ENCODE measurements at regions not wholly inside any gene's neighbourhood (a gene's known extent, or its start where the extent isn't known, plus 50 kb on each side); places are given as distances from the start of the nearest gene placed in this dataset.

DNA sequence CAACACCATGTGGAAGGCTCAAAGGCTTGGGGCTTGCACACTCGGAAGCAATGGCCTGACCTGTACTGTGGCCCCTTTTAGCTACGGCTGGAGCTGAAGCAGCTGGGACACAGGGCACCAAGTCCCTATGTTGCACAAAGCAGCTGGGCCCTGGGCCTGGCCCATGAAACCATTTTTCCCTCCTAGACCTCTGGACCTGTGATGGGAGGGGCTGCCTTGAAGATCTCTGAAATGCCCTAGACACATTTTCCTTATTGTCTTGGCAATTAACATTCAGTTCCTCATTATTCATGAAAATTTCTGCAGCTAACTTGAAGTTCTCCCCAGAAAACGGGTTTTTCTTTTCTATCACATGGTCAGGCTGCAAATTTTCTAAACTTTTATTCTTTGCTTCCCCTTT, 85.6 kb upstream of the ALDH1A3 start:
- H3K36me3 Mint-ChIP-seq, result no peaks in the 10 kb centered on the region
- ChIA-PET POLR2A (no interaction called here), CTCF (no interaction called here)
- no peaks in the 10 kb centered on the region for H3K9me3 ChIP-seq (ENCODE audit: control insufficient read depth in 2 of 3, low read length in 3 of 3)
- no peak overlapping the region for H3K27ac ChIP-seq (ENCODE audit: low read depth, low read length)
- intact Hi-C loops (cut with micrococcal nuclease), result no loop called here
- peaks cover 13 to 31% (median 24%) of the 10 kb centered on the region in 5 donors for H3K27me3 Mint-ChIP-seq
- no peak overlapping the region for H3K27ac Mint-ChIP-seq
- H3K4me3 ChIP-seq (ENCODE audit: low read length), result no peak overlapping the region
- DNase-seq, result no peak
- no peak for ATAC-seq
- H3K36me3 ChIP-seq (ENCODE audit: control insufficient read depth in 2 of 3, insufficient read depth in 3 of 3, low read length in 3 of 3), result no peaks in the 10 kb centered on the region
- peaks cover 0 to 18% (median 5%) of the 10 kb centered on the region in 11 donors for H3K9me3 Mint-ChIP-seq
- H3K27me3 ChIP-seq (ENCODE audit: control insufficient read depth in 2 of 2, insufficient read depth in 2 of 2, low read length in 2 of 2), result no peaks in the 10 kb centered on the region
- no peaks in the 10 kb centered on the region for H3K4me1 ChIP-seq (ENCODE audit: control insufficient read depth in 2 of 2, insufficient read depth in 2 of 2, low read length in 2 of 2)
- no peak overlapping the region for H3K4me3 Mint-ChIP-seq
- no peaks in the 10 kb centered on the region for H3K4me1 Mint-ChIP-seq

- no peak overlapping the region for H3K27ac Mint-ChIP-seq
- ChIA-PET POLR2A (no interaction called here), CTCF (no interaction called here)
- no peaks in the 10 kb centered on the region for H3K36me3 ChIP-seq (ENCODE audit: control insufficient read depth in 2 of 3, insufficient read depth in 3 of 3, low read length in 3 of 3)
- H3K4me1 ChIP-seq (ENCODE audit: control insufficient read depth in 2 of 2, insufficient read depth in 2 of 2, low read length in 2 of 2), result no peaks in the 10 kb centered on the region
- no peak overlapping the region for H3K4me3 ChIP-seq (ENCODE audit: low read length)
- no peak overlapping the region for H3K4me3 Mint-ChIP-seq
- ATAC-seq, result no peak
- H3K4me1 Mint-ChIP-seq, result no peaks in the 10 kb centered on the region
- peaks cover 6 to 12% (median 9%) of the 10 kb centered on the region in 5 donors for H3K27me3 Mint-ChIP-seq
- intact Hi-C loops (cut with micrococcal nuclease), result no loop called here
- H3K27ac ChIP-seq (ENCODE audit: low read depth, low read length), result no peak overlapping the region
- DNase-seq, result no peak
- no peaks in the 10 kb centered on the region for H3K27me3 ChIP-seq (ENCODE audit: control insufficient read depth in 2 of 2, insufficient read depth in 2 of 2, low read length in 2 of 2)
- H3K9me3 ChIP-seq (ENCODE audit: control insufficient read depth in 2 of 3, low read length in 3 of 3), result no peaks in the 10 kb centered on the region
- no peaks in the 10 kb centered on the region for H3K36me3 Mint-ChIP-seq
- H3K9me3 Mint-ChIP-seq, result peaks cover 1 to 24% (median 8%) of the 10 kb centered on the region in 11 donors
These were observed 78.3 kb upstream of the ALDH1A3 start for GRCh38 chr15:100801256-100801900.

GRCh38 chr15:100802421-100803170, 77.0 kb upstream of the ALDH1A3 start:
- ChIA-PET POLR2A (no interaction called here), CTCF (no interaction called here)
- Mint-ChIP-seq H3K27ac (no peak overlapping the region), H3K36me3 (no peaks in the 10 kb centered on the region), H3K4me3 (no peak overlapping the region), H3K27me3 (peaks cover 5 to 10% (median 7%) of the 10 kb centered on the region in 5 donors), H3K4me1 (no peaks in the 10 kb centered on the region), H3K9me3 (peaks cover 1 to 26% (median 9%) of the 10 kb centered on the region in 11 donors)
- no peak overlapping the region for H3K4me3 ChIP-seq (ENCODE audit: low read length)
- no peaks in the 10 kb centered on the region for H3K4me1 ChIP-seq (ENCODE audit: control insufficient read depth in 2 of 2, insufficient read depth in 2 of 2, low read length in 2 of 2)
- DNase-seq (no peak), ATAC-seq (no peak)
- intact Hi-C loops (cut with micrococcal nuclease), result no loop called here
- H3K9me3 ChIP-seq (ENCODE audit: control insufficient read depth in 2 of 3, low read length in 3 of 3), result peaks cover 0 to 3% (median 0%) of the 10 kb centered on the region in 3 experiments
- H3K36me3 ChIP-seq (ENCODE audit: control insufficient read depth in 2 of 3, insufficient read depth in 3 of 3, low read length in 3 of 3), result no peaks in the 10 kb centered on the region
- H3K27me3 ChIP-seq (ENCODE audit: control insufficient read depth in 2 of 2, insufficient read depth in 2 of 2, low read length in 2 of 2), result no peaks in the 10 kb centered on the region
- no peak overlapping the region for H3K27ac ChIP-seq (ENCODE audit: low read depth, low read length)

DNA sequence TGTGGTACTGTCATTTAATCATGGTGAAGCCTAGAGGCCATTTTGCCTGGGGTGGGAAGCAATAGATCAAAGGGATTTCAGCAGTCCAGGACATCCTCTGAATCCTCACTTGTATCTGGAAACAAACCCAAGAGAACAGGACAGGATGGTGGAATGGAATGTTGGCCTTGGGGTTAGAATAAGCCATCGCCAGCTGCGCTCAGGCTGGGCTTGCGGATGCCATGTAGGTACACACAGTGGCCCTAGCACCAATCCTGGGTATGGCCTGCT, 76.5 kb upstream of the ALDH1A3 start:
- POLR2A ChIA-PET, result no interaction called here
- peaks cover 3 to 25% (median 9%) of the 10 kb centered on the region in 11 donors for H3K9me3 Mint-ChIP-seq
- Histone ChIP-seq H3K36me3 (ENCODE audit: control insufficient read depth in 2 of 3, insufficient read depth in 3 of 3, low read length in 3 of 3) (no peaks in the 10 kb centered on the region), H3K27me3 (ENCODE audit: control insufficient read depth in 2 of 2, insufficient read depth in 2 of 2, low read length in 2 of 2) (no peaks in the 10 kb centered on the region), H3K27ac (ENCODE audit: low read depth, low read length) (no peak overlapping the region), H3K9me3 (ENCODE audit: control insufficient read depth in 2 of 3, low read length in 3 of 3) (peaks cover 0 to 7% (median 0%) of the 10 kb centered on the region in 3 experiments), H3K4me3 (ENCODE audit: low read length) (no peak overlapping the region), H3K4me1 (ENCODE audit: control insufficient read depth in 2 of 2, insufficient read depth in 2 of 2, low read length in 2 of 2) (no peaks in the 10 kb centered on the region)
- intact Hi-C loops (cut with micrococcal nuclease), result no loop called here
- no peak overlapping the region for H3K27ac Mint-ChIP-seq
- H3K36me3 Mint-ChIP-seq, result peaks cover 0 to under 1% (median 0%) of the 10 kb centered on the region in 5 donors
- peaks cover 3 to 10% (median 7%) of the 10 kb centered on the region in 5 donors for H3K27me3 Mint-ChIP-seq
- no peaks in the 10 kb centered on the region for H3K4me1 Mint-ChIP-seq
- H3K4me3 Mint-ChIP-seq, result no peak overlapping the region
- CTCF ChIA-PET, result no interaction called here
- ATAC-seq (no peak), DNase-seq (no peak)

DNA sequence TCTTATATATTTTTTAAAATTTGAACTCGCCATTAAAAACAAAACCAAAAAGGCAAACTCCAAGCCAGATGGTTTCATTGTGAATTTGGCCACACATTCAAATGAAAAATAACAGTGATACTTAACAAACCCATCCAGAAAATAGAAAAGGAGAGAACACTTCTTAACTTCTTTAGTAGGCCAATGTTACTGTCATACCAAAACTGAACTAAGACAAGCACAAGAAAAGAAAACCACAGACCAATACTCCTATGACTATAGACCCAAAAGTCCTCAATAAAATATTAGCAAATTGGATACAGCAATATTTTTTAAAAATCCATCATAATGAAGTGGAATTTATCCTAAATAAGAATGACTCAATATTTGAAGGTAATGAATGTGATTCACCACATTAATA, 73.5 kb upstream of the ALDH1A3 start:
- no peaks in the 10 kb centered on the region for H3K4me1 Mint-ChIP-seq
- H3K4me1 ChIP-seq (ENCODE audit: control insufficient read depth in 2 of 2, insufficient read depth in 2 of 2, low read length in 2 of 2), result no peaks in the 10 kb centered on the region
- H3K9me3 ChIP-seq (ENCODE audit: control insufficient read depth in 2 of 3, low read length in 3 of 3), result peaks cover 0 to 7% (median 0%) of the 10 kb centered on the region in 3 experiments
- peaks cover 0 to 23% (median 8%) of the 10 kb centered on the region in 11 donors for H3K9me3 Mint-ChIP-seq
- ATAC-seq (no peak), DNase-seq (no peak)
- POLR2A ChIA-PET, result no interaction called here
- no peak overlapping the region for H3K4me3 Mint-ChIP-seq
- no peak overlapping the region for H3K27ac ChIP-seq (ENCODE audit: low read depth, low read length)
- H3K36me3 Mint-ChIP-seq, result peaks cover 0 to 7% (median 0%) of the 10 kb centered on the region in 5 donors
- intact Hi-C loops (cut with micrococcal nuclease), result no loop called here
- H3K4me3 ChIP-seq (ENCODE audit: low read length), result no peak overlapping the region
- H3K27me3 ChIP-seq (ENCODE audit: control insufficient read depth in 2 of 2, insufficient read depth in 2 of 2, low read length in 2 of 2), result no peaks in the 10 kb centered on the region
- no peak overlapping the region for H3K27ac Mint-ChIP-seq
- CTCF ChIA-PET, result no interaction called here
- H3K27me3 Mint-ChIP-seq, result peaks cover 0 to 3% (median 0%) of the 10 kb centered on the region in 5 donors
- H3K36me3 ChIP-seq (ENCODE audit: control insufficient read depth in 2 of 3, insufficient read depth in 3 of 3, low read length in 3 of 3), result no peaks in the 10 kb centered on the region

DNA sequence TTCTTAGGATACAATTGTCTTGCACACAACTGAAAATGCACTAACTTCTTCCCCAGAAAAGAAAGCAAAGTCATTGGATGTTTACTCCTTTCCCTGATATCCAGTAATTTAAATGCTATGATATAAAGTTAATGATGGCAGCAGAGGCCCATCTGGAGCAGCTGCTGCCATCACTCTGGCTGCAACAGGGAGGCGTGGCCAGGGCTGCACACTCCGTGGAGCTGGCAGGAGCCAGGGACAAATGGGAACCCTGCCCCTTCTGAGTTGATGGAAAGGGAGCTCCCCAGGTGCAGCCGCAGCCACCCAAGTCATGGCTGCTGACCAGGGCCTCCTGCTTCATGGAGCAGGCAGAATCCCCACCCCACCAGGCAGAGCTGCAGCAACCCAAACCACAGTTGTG, 72.6 kb upstream of the ALDH1A3 start:
- Mint-ChIP-seq H3K36me3 (peaks cover 0 to 7% (median 0%) of the 10 kb centered on the region in 5 donors), H3K4me3 (no peak overlapping the region), H3K9me3 (peaks cover 0 to 23% (median 8%) of the 10 kb centered on the region in 11 donors), H3K27ac (no peak overlapping the region), H3K4me1 (no peaks in the 10 kb centered on the region), H3K27me3 (peaks cover 0 to 3% (median 0%) of the 10 kb centered on the region in 5 donors)
- Histone ChIP-seq H3K27me3 (ENCODE audit: control insufficient read depth in 2 of 2, insufficient read depth in 2 of 2, low read length in 2 of 2) (no peaks in the 10 kb centered on the region), H3K9me3 (ENCODE audit: control insufficient read depth in 2 of 3, low read length in 3 of 3) (peaks cover 0 to 7% (median 0%) of the 10 kb centered on the region in 3 experiments), H3K4me3 (ENCODE audit: low read length) (no peak overlapping the region), H3K27ac (ENCODE audit: low read depth, low read length) (no peak overlapping the region), H3K36me3 (ENCODE audit: control insufficient read depth in 2 of 3, insufficient read depth in 3 of 3, low read length in 3 of 3) (no peaks in the 10 kb centered on the region), H3K4me1 (ENCODE audit: control insufficient read depth in 2 of 2, insufficient read depth in 2 of 2, low read length in 2 of 2) (no peaks in the 10 kb centered on the region)
- ChIA-PET POLR2A (no interaction called here), CTCF (no interaction called here)
- ATAC-seq (no peak), DNase-seq (no peak)
- intact Hi-C loops (cut with micrococcal nuclease), result no loop called here

- ChIA-PET CTCF (no interaction called here), POLR2A (no interaction called here)
- DNase-seq (no peak), ATAC-seq (no peak)
- no peaks in the 10 kb centered on the region for H3K36me3 ChIP-seq (ENCODE audit: control insufficient read depth in 2 of 3, insufficient read depth in 3 of 3, low read length in 3 of 3)
- peaks cover 0 to 5% (median 0%) of the 10 kb centered on the region in 7 donors for H3K4me1 Mint-ChIP-seq
- H3K27ac Mint-ChIP-seq, result no peak overlapping the region
- no peaks in the 10 kb centered on the region for H3K4me1 ChIP-seq (ENCODE audit: control insufficient read depth in 2 of 2, insufficient read depth in 2 of 2, low read length in 2 of 2)
- intact Hi-C loops (cut with micrococcal nuclease), result no loop called here
- H3K27me3 Mint-ChIP-seq, result peaks cover 0 to 5% (median 3%) of the 10 kb centered on the region in 5 donors
- H3K4me3 ChIP-seq (ENCODE audit: low read length), result no peak overlapping the region
- H3K27me3 ChIP-seq (ENCODE audit: control insufficient read depth in 2 of 2, insufficient read depth in 2 of 2, low read length in 2 of 2), result no peaks in the 10 kb centered on the region
- H3K9me3 ChIP-seq (ENCODE audit: control insufficient read depth in 2 of 3, low read length in 3 of 3), result peaks cover 0 to 7% (median 0%) of the 10 kb centered on the region in 3 experiments
- peaks cover 0 to 7% (median 0%) of the 10 kb centered on the region in 5 donors for H3K36me3 Mint-ChIP-seq
- H3K4me3 Mint-ChIP-seq, result no peak overlapping the region
- H3K9me3 Mint-ChIP-seq, result peaks cover 0 to 23% (median 8%) of the 10 kb centered on the region in 11 donors
- no peak overlapping the region for H3K27ac ChIP-seq (ENCODE audit: low read depth, low read length)
These were observed 70.9 kb upstream of the ALDH1A3 start for GRCh38 chr15:100808691-100809090.

Data from naive thymus-derived CD4-positive, alpha-beta T cell (primary cell).